GM19238 (cell line): ENCODE measurements at regions not wholly inside any gene's neighbourhood (a gene's known extent, or its start where the extent isn't known, plus 50 kb on each side); places are given as distances from the start of the nearest gene placed in this dataset.

Experiments used
- DNase-seq: peaks from one replicate; pipeline ENCODE4 v3.0.0; 2011; ENCODE audit warnings: low spot score; ENCODE audit not compliant: insufficient read length

DNA sequence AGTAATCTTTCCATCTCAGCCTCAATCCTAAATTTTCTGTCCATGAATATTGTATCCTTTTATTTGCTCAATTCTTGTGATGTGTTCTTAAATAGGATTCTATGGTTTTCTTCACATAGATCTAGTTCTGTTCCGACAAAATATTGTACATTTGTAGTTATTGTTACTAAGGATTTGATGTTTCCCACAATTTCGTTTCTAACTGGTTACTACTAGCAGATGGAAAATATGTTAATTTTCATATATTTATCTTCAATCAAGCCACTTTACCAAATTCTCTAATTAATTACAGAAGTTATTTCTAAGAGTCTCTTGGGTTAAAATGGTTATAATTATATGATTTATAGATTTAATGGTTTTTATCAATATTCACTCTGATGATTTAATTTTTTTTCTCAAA, 60.3 kb downstream of the SEC61B start:
- DNase-seq = no peak

DNA sequence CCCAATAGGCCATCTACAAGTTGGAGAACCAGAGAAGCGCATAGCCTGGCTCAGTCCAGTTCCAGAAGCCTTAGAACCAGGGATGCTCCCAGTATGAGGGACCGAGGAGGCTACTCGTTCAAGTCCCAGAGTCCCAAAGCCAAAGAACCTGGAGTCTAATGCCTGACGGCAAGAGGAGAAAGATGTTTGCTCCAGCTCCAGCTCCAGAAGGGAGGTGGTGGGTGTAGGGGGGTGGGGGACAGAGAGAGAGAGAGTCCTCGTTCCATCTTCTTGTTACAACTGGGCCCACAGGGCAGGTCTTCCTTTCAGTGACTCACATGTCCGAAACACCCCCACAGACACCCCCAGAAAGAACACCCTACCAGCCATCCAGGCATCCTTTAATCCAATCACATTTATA, 63.9 kb downstream of the SEC61B start:
- no peak for DNase-seq

DNA sequence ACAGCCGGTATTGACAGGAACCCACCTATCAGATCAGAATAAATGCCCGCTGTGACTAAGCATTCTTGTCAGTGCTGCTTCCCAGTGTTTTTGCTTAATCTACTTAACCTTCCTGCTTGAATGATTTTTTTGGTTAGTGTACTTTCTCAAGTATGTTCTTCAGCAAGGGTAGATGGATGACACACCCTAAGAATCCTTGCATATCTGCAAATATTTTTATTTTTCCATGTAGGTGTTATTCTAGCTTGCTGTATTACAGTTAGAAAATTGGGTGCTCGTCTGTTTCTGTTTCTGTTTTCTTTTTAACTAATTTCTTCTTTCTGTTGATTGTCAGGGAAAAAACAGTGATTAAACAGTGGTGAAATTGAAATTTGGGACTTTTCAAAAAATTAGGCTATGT, 64.5 kb downstream of the SEC61B start:
- no peak for DNase-seq

DNA sequence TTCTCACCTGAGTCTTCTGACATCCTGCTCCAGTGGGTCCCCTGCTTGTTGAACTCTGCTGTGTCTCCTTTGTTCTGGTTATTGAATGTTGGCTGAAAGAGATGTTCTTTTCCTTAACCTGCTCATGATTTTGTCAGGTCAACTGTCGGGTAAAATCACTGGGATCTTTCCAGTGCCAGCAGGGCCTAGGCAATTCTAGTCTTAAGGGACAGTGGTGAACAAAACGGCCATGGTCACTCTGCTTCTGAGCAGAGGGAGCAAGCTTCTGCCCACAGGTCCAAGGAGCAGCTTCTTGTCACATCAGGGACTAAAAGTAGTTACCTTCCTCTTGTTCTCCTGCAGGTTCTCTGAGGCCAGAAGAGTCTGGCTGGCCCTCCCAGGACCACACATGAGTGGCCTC, 65.6 kb downstream of the SEC61B start:
- DNase-seq = no peak

DNA sequence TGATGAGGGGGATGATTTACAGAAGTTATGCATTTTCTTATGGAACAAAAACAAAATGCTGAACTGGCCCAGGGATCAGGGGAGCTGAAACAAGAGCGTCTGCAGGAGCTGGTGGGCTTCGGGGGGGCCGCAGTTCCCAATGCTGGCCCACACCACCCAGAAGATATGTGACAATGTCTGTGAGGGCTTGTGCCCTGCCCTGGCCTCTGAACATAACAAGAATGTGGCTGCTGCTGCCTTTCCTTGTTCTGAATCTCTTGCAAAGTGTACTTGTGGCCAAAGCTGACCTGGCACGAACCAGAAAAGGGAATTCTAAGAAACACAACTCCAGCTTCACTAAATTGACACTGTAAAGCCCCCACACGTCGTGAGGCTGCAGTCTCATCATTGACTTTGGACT, 66.7 kb downstream of the SEC61B start:
- no peak for DNase-seq

DNA sequence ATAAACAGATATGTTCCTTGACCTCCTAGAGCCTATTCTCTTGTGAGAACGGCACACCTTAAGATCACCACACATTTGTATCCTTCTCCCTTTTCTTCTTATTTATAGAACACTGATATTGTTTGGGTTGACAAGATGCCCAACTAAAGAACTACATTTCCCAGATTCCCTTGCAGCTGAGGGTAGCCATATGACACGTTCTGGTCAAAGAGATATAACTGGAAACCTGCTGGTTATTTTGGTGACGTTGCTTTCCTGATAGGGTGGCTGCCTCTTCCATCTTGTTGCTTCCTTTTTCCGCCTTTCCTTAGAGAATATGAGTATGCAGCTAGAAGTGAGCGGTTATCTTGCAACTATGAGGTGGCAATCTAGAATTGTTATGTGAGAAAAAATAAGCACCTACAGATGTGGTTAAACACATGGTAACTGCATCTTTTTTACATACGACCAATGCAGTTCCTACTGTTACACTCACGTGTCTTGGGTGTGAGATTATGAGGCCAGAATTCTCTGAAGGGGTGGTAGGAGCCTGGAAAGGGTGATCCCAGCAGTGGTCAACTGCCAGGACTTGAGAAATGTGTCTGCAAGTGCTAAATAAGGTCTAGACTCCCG, 72.9 kb downstream of the SEC61B start:
- no peak for DNase-seq

DNA sequence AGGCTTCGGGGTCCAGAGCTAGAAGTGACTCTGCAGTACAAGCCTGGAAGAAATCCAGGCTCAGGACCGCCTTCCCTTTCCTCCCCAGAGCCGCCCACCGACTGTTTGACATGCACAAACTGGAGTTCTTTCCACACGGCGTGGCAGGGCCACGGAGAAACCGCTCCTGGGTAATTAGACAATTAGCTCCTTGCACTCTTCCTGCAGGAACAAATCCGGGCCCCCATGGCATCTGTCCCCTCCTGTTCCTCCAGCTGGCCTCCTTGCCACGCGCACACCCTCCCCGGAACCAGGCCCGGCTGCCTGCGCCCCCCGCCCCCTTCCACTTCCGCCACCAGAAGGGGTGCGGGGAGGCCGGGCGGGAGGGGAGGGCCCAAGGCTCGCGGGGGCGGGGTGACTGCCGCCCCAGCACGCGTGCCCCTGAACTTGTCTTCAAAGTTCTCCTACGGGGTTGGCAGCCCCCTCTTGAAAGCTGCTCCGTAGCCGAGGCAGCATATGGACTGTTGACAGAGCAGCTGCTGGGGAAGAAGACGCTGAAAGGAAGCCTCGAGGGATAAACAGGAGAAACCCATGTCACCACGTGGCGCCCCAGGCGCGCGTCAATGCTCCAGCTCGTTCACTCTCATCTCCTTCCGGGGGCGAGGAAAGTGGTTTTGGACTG, 74.3 kb downstream of the SEC61B start:
- no peak for DNase-seq

DNA sequence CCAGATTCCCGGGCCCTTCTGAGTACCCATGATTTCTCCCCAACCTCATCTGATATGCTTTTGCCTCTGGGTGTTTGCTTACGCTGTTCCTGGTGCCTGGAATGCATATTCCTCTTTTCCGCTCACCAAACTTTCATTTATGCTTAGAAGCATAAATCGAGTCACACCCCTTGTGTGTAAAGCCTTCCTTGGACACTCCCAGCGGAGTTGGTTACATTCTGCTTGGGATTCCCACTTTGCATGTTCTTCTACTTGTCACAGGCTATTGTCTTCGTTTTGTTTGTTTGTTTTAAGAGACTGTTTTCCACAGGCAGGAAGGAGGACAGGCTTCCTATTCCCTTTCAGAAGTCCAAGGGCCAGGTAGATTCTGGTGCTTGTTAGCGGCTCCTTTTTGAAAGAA, 76.5 kb downstream of the SEC61B start:
- no peak for DNase-seq

DNA sequence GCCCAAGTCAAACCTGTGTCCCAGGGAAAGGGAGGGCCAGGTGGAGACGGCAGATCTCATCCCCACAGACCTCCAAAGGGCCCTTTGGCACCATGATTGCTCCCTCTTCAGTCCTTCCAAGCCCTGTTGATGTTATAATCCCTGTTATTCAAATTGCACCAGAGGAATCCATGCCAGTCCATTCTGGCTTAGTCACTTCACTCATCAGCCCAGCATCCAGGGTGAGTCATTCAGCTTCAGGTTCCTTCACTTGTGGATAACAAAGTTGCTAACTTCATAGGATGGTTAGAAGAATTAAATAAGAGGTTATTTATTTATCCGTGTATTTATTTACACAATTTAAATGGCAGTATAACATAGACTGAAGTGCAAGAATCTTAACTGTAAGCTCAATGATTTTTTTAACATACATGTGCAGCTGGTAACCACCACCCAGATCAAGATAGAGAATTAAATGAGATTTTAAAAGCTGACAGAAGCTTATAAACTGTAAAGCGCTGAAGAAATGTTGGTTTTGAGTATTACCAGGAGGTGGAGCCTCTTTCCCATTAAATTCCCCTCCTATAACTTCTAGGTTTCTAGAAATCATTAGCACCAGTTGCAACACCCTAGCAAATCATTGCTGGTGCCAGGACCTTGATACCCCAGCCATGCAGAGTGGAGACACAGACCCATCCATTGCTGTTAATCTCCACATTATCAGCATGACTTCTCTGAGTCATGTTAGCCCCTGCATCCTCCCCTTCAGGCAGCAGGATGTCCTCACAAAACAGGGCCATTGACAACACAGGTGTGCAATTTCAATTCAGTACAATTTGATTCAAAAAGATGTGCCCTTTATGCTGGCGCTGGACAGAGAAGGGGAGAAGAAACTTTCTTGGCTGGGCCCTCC, 77.4 kb downstream of the SEC61B start:
- no peak for DNase-seq

DNA sequence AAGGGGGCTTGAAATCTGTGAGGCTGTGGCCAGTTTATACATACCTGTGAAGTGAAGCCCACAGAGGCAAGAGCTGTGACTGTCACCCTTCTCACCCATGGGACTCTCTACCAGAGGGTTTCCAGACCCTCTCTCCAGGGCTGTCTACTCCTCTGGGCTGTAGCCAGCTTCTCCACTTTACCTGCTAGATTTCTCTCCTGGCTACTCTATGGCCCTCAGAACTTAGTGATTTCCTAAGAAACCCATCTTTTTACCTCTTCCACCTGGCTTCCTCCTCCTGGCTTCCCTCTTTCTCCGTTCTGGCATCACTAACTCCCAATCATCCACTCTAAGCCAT, 78.0 kb downstream of the SEC61B start:
- no peak for DNase-seq

DNA sequence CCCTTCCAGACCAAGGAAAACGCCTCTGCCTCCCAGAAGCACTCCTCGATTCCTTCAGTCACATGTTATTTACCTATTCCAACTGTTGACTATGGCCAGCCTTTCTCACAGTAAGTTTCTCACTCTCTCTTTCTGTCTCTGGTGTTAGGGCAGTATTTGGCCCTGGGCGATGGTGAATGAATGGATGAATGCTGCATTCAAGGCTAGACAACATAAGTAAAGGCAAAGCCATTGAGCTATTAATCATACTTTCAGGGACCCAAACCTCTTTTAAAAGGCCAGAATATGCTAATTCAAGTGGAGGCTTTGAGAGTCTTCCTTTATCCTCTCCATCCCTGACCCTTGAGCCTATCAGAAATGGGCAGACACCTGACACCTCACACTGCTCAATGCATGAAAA, 78.5 kb downstream of the SEC61B start:
- DNase-seq = no peak

DNA sequence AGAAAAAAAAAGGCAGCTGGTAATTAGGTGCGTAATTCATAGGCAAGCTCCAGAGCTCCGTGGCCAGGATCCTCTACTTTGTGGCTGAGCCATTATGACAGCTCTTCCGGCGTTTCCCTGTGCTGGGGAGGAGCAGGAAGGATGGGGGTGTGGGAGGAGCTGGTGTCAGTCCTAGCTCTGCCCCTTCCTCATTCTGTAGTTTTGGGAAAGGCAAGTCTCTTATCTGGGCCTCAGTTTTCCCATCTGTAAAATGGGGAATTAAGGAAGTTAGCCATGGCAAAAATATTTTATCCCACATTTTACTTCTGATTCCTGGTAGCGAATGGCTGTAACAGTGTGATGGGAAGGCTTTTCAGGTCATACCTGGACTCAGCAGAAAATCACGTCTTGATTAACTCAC, 81.1 kb downstream of the SEC61B start:
- no peak for DNase-seq

DNA sequence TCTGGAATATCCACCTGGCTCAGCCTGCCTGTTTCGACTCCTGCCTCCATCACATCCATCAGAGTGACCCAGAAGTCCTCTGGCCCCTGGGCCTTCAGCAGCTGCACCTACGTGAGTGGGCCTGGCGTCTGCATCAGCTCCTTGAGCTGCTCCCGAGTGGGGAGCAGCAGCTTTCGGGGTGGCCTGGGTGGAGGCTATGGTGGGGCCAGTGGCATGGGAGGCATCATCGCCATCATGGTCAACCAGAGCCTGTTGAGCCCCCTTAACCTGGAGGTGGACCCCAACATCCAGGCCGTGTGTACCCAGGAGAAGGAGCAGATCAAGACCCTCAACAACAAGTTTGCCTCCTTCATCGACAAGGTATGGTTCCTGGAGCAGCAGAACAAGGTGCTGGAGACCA, 83.0 kb downstream of the SEC61B start:
- DNase-seq = no peak

DNA sequence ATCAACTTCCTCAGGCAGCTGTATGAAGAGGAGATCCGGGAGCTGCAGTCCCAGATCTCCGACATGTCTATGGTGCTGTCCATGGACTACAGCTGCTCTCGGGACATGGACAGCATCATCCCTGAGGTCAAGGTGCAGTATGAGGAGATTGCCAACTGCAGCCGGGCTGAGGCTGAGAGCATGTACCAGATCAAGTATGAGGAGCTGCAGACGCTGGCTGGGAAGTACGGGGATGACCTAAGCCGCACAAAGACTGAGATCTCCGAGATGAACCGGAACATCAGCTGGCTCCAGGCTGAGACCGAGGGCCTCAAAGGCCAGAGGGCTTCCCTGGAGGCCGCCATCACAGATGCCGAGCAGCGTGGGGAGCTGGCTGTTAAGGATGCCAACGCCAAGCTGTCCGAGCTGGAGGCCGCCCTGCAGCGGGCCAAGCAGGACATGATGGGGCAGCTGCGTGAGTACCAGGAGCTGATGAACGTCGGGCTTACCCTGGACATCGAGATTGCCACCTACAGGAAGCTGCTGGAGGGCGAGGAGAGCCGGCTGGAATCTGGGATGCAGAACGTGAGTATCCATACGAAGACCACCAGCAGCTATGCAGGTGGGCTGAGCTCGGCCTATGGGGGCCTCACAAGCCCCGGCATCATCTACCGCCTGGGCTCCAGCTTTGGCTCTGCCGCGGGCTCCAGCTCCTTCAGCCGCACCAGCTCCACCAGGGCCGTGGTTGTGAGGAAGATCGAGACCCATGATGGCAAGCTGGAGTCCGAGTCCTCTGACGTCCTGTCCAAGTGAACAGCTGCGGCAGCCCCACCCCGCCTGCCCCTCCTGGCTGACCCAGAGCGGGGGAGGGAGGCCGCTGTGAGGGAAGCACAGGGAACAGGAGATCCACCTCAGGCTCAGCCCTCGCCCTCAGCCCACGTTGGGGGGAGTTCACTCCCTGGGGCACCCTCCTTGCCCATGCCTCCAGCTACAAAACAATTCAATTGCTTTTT, 84.0 kb downstream of the SEC61B start:
- no peak for DNase-seq

DNA sequence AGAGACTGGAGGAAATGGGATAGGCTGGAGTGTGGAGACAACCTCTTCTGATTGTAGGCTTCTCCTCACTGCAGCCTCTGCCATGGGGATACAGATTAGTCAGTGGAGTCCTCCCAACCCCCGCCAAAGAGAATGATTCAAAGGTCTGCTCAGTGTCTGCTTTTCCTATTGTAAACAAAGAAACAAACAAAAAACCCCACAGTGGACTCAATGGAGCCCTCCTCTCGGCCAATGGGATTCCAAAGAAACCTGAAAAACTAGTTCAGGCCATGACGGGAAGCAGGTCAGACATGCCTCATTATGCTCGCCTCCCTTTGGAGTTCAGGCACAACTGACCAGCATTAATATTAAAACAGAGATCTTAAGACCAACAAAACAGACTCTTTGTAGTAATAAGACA, 85.8 kb downstream of the SEC61B start:
- no peak for DNase-seq

DNA sequence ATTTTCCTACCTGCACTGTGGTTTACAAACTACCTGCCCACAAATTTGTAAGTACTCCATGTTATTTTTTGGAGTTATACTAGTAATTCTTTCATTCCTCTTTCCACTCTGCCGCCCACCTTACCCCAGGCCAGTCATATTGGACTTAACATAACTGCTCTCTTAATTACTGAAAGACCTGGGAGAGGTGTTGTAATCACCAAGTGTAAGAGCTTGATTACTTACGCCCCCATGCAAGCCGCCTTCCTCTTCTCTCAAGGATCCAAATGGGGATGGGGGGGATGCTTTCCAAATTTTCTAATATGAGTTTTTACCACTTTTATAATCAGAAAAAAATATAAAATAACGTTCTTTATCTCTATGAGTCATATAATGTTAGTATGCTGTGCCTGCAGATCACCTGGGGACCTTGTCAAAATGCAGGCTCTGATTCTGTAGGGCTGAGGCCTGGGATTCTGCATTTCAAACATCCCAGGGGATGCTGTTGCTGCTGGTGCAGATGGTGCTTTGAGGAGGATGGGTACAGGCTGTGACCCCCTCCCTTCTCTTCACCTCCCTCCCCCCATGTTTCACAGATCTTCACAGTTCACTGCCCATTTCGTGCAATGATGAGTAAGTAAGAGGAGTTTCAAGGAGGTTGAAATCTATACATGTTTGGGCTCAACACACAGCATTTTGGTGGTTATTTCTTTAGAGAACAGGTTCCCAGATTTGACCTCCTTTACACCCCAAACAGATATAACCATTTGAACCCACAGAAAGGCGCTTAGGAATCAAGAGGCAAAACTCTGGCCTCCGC, 87.3 kb downstream of the SEC61B start:
- no peak for DNase-seq

DNA sequence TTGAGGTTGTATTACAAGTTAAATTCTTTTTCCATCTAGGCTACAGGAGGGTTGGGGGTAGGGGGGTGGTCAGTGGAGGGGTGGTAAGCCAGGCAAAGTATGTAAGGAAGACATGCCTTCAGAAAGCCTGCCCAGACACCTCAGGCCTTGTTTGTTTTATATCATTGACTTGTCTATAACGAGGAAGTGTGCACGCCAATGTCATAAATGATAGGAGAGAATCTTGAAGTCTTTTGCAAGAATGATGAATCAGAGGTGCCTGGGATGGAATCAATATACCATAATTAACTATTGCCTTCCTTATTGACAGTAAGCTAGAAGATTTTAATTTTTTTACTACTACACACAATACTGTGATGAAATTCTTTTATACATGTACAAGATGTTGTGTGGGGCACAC, 90.7 kb downstream of the SEC61B start:
- DNase-seq = no peak

DNA sequence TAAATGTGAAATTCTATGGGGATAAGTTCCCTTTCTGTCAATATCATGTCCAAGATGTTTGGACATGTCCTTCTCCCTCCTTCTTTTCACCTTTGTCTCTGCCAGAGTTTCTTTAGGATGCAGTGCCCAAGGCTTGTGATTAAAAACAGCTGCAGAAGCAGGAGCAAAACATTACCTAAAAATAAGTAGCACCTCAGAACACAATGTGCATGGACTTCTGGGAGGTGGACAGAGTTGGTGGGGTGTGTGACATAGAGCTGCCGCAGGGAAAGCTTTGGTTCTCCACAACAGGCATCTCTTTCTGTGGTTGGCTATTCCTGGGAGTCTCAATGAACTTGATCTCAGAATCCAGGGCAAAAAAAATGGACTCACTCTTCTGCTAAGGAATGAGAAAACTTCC, 97.0 kb downstream of the SEC61B start:
- no peak for DNase-seq

DNA sequence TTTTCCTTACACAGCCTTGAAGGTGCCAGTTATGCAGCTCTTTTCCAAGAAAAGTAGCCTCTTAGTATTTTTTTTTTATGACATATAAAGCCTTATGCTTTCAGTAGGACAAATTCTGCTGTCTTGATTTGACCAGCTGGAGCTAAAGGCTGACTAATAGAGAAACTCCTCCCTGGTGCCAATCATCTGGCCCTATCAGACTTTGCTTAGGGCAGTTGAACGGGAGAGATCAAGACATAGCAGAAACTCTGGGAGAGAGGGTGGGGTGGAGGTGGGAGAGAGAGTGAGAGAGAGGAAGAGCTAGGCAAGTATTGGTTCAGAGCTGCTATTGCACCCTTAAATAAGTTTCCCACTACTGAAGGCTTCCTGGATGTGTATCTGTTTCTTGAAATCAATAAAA, 100.2 kb downstream of the SEC61B start:
- no peak for DNase-seq

DNA sequence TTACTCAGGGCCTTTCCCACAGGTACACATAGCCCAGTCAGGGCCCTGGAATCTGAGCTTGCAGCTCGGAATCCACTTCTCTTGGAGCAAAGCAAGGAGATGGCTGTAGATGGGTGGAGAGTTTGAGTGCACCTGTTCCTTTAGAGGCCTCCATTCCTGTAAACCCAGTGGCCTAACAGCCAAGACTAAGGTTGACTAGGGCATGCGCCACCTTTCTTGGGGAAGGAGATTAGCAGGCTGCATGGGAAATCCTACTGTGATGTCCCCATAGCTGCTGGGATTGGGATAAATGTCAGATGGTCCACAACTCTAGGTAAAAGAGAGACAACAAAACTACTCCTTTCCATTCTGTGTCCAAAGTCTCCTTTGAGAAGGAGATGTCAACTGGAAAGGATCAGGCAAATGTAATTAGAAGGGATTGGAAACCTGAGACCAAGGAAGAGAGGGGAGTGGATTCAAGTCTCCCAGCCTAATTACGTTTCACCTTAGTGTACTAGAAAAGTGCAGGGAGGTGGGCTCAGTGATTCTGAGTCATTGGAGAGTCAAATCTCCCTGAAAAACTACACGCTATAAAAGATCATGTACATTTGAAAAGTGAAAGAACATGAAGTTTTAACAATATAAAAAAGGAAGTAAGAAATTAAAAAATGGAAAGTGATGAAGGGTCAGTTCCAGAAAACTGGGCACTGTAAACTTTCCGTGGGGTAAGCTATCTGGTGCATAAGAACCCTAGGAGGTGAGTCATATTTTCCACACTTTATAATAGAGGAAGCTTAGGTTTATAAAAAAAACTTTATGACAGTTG, 104.2 kb downstream of the SEC61B start:
- no peak for DNase-seq
